ENCODE measurements at regions not wholly inside any gene's neighbourhood (a gene's known extent, or its start where the extent isn't known, plus 50 kb on each side); places are given as distances from the start of the nearest gene placed in this dataset.

DNA sequence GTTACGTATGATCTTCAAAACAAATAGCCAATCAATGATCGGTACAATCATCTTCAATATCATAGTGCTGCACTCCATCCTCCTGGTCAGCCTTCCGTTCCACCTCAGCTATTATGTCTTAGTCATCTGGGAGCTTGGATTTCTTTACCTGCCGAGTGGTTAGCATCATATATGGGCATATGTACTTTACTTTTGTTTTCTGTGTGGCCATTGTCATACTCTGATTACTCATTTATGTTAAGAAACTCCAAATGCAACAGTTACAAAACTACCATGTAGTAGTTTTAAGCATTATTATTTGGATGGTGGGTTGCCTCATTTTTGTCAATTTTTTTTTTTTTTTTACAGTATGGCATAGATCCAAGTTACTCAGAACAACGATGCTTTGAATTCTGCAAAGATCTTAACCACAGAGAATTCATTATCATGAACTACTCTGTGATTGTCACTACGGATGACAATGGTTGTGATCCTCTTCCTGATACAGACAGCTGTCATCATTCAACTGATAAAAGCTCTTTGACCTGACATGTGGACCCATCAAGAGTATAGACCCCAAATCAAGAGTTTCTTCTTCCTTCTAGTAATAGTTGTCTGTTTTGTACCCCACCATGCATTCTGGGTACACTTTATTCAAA is 52.1 kb upstream of the NME8 start:
- DNase-seq = peak; percentile 35

Measured in suppressor macrophage treated with lipopolysaccharide for 4 hours (primary cell).